ENCODE measurements at regions not wholly inside any gene's neighbourhood (a gene's known extent, or its start where the extent isn't known, plus 50 kb on each side); places are given as distances from the start of the nearest gene placed in this dataset.

DNA sequence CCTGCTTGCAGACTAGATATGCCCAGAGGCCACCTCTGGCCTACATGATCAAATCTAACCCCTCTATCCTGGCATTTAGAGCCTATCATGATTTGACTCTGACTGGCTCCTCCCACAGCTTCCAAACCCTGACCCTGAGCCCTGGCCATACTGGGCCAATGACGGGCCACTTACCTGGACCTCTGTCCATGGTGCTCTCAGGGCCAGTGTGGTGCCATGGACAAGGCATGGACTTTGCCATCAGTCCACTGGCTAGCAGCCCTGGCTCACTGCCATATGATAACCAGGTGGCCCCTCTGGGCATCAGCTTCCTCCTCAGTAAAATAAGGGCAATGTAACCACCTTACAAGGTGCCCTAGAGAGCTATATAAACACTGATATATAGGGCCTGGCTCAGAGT, 713.4 kb downstream of the PTPRU start:
- TF ChIP-seq ASH2L (IDR thresholded peaks at IDR 0.05; ENCODE audit: insufficient read length, low read depth, low read length) = no peak
- TF ChIP-seq FIP1L1 (IDR thresholded peaks at IDR 0.05; ENCODE audit: borderline replicate concordance, insufficient read depth, low read depth, low read length) = no peak
- TF ChIP-seq RAD21 (CRISPR knock-in tag; IDR thresholded peaks at IDR 0.05) = no peak
- TF ChIP-seq SRF (IDR thresholded peaks at IDR 0.05; ENCODE audit: low read depth, low read length) = no peak
- no peak for TF ChIP-seq JUND (CRISPR knock-in tag; IDR thresholded peaks at IDR 0.05)
- no peak for TF ChIP-seq ZNF180 (CRISPR knock-in tag; IDR thresholded peaks at IDR 0.05; ENCODE audit: borderline replicate concordance, low read depth)
- TF ChIP-seq, protein P1, sequence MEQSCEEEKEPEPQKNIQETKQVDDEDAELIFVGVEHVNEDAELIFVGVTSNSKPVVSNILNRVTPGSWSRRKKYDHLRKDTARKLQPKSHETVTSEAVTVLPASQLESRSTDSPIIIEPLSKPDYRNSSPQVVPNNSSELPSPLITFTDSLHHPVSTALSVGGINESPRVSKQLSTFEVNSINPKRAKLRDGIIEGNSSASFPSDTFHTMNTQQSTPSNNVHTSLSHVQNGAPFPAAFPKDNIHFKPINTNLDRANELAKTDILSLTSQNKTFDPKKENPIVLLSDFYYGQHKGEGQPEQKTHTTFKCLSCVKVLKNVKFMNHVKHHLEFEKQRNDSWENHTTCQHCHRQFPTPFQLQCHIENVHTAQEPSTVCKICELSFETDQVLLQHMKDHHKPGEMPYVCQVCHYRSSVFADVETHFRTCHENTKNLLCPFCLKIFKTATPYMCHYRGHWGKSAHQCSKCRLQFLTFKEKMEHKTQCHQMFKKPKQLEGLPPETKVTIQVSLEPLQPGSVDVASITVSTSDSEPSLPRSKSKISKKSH (CRISPR knock-in tag; IDR thresholded peaks at IDR 0.05; ENCODE audit: borderline replicate concordance) = no peak
- no peak for TF ChIP-seq NCOA2 (CRISPR knock-in tag; IDR thresholded peaks at IDR 0.05)
- TF ChIP-seq, protein P2, sequence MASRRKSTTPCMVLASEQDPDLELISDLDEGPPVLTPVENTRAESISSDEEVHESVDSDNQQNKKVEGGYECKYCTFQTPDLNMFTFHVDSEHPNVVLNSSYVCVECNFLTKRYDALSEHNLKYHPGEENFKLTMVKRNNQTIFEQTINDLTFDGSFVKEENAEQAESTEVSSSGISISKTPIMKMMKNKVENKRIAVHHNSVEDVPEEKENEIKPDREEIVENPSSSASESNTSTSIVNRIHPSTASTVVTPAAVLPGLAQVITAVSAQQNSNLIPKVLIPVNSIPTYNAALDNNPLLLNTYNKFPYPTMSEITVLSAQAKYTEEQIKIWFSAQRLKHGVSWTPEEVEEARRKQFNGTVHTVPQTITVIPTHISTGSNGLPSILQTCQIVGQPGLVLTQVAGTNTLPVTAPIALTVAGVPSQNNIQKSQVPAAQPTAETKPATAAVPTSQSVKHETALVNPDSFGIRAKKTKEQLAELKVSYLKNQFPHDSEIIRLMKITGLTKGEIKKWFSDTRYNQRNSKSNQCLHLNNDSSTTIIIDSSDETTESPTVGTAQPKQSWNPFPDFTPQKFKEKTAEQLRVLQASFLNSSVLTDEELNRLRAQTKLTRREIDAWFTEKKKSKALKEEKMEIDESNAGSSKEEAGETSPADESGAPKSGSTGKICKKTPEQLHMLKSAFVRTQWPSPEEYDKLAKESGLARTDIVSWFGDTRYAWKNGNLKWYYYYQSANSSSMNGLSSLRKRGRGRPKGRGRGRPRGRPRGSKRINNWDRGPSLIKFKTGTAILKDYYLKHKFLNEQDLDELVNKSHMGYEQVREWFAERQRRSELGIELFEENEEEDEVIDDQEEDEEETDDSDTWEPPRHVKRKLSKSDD (CRISPR knock-in tag; IDR thresholded peaks at IDR 0.05; ENCODE audit: low read depth) = no peak
- no peak for TF ChIP-seq SP2 (CRISPR knock-in tag; IDR thresholded peaks at IDR 0.05)
- TF ChIP-seq, protein P3, sequence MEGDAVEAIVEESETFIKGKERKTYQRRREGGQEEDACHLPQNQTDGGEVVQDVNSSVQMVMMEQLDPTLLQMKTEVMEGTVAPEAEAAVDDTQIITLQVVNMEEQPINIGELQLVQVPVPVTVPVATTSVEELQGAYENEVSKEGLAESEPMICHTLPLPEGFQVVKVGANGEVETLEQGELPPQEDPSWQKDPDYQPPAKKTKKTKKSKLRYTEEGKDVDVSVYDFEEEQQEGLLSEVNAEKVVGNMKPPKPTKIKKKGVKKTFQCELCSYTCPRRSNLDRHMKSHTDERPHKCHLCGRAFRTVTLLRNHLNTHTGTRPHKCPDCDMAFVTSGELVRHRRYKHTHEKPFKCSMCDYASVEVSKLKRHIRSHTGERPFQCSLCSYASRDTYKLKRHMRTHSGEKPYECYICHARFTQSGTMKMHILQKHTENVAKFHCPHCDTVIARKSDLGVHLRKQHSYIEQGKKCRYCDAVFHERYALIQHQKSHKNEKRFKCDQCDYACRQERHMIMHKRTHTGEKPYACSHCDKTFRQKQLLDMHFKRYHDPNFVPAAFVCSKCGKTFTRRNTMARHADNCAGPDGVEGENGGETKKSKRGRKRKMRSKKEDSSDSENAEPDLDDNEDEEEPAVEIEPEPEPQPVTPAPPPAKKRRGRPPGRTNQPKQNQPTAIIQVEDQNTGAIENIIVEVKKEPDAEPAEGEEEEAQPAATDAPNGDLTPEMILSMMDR (CRISPR knock-in tag; IDR thresholded peaks at IDR 0.05) = no peak
- TF ChIP-seq ZFAT (CRISPR knock-in tag; conservative IDR thresholded peaks at IDR 0.05) = no peak
